SK-N-SH treated with all-trans-retinoic acid at 6 μM for 48 hours (cell line): ENCODE measurements at regions not wholly inside any gene's neighbourhood (a gene's known extent, or its start where the extent isn't known, plus 50 kb on each side); places are given as distances from the start of the nearest gene placed in this dataset.

Experiments used
- ATAC-seq: fragments of 200-7000 bp; cut with Tn5 transposase; 3 replicates; pipeline ENCODE4 v1.9.1; 2020; ENCODE audit warnings: mild to moderate bottlenecking, moderate library complexity
- ARNTL ChIP-seq: fragments of 450-650 bp; formaldehyde crosslinking; IDR thresholded peaks from 2 replicates; pipeline ENCODE4 v1.5.0; 2020; ENCODE audit warnings: low read depth, mild to moderate bottlenecking, moderate library complexity, borderline replicate concordance
- BACH2 ChIP-seq: fragments of 250-450 bp; sonication (Bioruptor Pico); IDR thresholded peaks from 2 replicates; pipeline ENCODE4 v1.9.0; 2021; ENCODE audit warnings: mild to moderate bottlenecking, borderline replicate concordance
- CSDC2 ChIP-seq: fragments of 250-450 bp; sonication (Bioruptor Pico); IDR thresholded peaks from 2 replicates; pipeline ENCODE4 v1.5.0; 2020; ENCODE audit warnings: mild to moderate bottlenecking, moderate library complexity
- ESRRG ChIP-seq: fragments of 250-450 bp; sonication (Bioruptor Pico); IDR thresholded peaks from 2 replicates; pipeline ENCODE4 v1.6.1; 2021; ENCODE audit warnings: mild to moderate bottlenecking
- GLIS3 ChIP-seq: fragments of 250-450 bp; sonication (Bioruptor Pico); IDR thresholded peaks from 2 replicates; pipeline ENCODE4 v1.5.0; 2020; ENCODE audit warnings: mild to moderate bottlenecking, moderate library complexity
- ISL1 ChIP-seq: fragments of 250-450 bp; sonication (Bioruptor Pico); IDR thresholded peaks from 2 replicates; pipeline ENCODE4 v2.1.2; 2022; ENCODE audit warnings: mild to moderate bottlenecking, moderate library complexity
- OSR1 ChIP-seq: fragments of 250-450 bp; sonication (Bioruptor Pico); IDR thresholded peaks from 2 replicates; pipeline ENCODE4 v1.8.0; 2022; ENCODE audit warnings: moderate library complexity, mild to moderate bottlenecking, inconsistent platforms
- PPARA ChIP-seq: fragments of 250-450 bp; sonication (Bioruptor Pico); IDR thresholded peaks from 2 replicates; pipeline ENCODE4 v1.5.0; 2020; ENCODE audit warnings: mild to moderate bottlenecking, borderline replicate concordance
- RARB ChIP-seq: fragments of 250-450 bp; sonication (Bioruptor Pico); IDR thresholded peaks from 2 replicates; pipeline ENCODE4 v1.8.0; 2021; ENCODE audit warnings: mild to moderate bottlenecking, moderate library complexity
- SNAI2 ChIP-seq: fragments of 250-450 bp; sonication (Bioruptor Pico); IDR thresholded peaks from 2 replicates; pipeline ENCODE4 v1.5.0; 2020; ENCODE audit warnings: mild to moderate bottlenecking, moderate library complexity
- TCF4 ChIP-seq: fragments of 250-450 bp; sonication (Bioruptor Pico); IDR thresholded peaks from 2 replicates; pipeline ENCODE4 v1.8.0; 2021; ENCODE audit warnings: mild to moderate bottlenecking, moderate library complexity, borderline replicate concordance
- TOX ChIP-seq: fragments of 250-450 bp; sonication (Bioruptor Pico); IDR thresholded peaks from 2 replicates; pipeline ENCODE4 v1.8.0; 2021; ENCODE audit warnings: mild to moderate bottlenecking, moderate library complexity, borderline replicate concordance
- ZC3H10 ChIP-seq: fragments of 250-450 bp; sonication (Bioruptor Pico); IDR thresholded peaks from 2 replicates; pipeline ENCODE4 v1.5.1; 2021; ENCODE audit warnings: mild to moderate bottlenecking, moderate library complexity
- ZFP30 ChIP-seq: fragments of 450-650 bp; formaldehyde crosslinking; IDR thresholded peaks from 2 replicates; pipeline ENCODE4 v1.5.0; 2022; ENCODE audit warnings: mild to moderate bottlenecking, moderate library complexity
- ZNF565 ChIP-seq: fragments of 450-650 bp; formaldehyde crosslinking; conservative IDR thresholded peaks from 2 replicates; pipeline ENCODE4 v1.5.0; 2020; ENCODE audit warnings: low read depth, mild to moderate bottlenecking, moderate library complexity
- ZNF70 ChIP-seq: fragments of 450-650 bp; formaldehyde crosslinking; IDR thresholded peaks from 2 replicates; pipeline ENCODE4 v1.5.0; 2020; ENCODE audit warnings: mild to moderate bottlenecking, moderate library complexity
- ZNF8 ChIP-seq: fragments of 450-650 bp; formaldehyde crosslinking; IDR thresholded peaks from 2 replicates; pipeline ENCODE4 v1.5.0; 2020; ENCODE audit warnings: mild to moderate bottlenecking, moderate library complexity
- TF ChIP-seq, protein P1 (sequence below): fragments of 250-450 bp; sonication (Bioruptor Pico); IDR thresholded peaks from 2 replicates; pipeline ENCODE4 v1.5.0; 2020; ENCODE audit warnings: mild to moderate bottlenecking, moderate library complexity
- TF ChIP-seq, protein P2 (sequence below): fragments of 250-450 bp; sonication (Bioruptor Pico); IDR thresholded peaks from 2 replicates; pipeline ENCODE4 v1.8.0; 2020; ENCODE audit warnings: mild to moderate bottlenecking, moderate library complexity, borderline replicate concordance
- TF ChIP-seq, protein P3 (sequence below): fragments of 250-450 bp; sonication (Bioruptor Pico); IDR thresholded peaks from 2 replicates; pipeline ENCODE4 v1.5.1; 2020; ENCODE audit warnings: low read depth, mild to moderate bottlenecking, moderate library complexity
- TF ChIP-seq, protein P4 (sequence below): fragments of 250-450 bp; sonication (Bioruptor Pico); IDR thresholded peaks from 2 replicates; pipeline ENCODE4 v1.8.0; 2021; ENCODE audit warnings: low read depth, mild to moderate bottlenecking, moderate library complexity, borderline replicate concordance
- TF ChIP-seq, protein P5 (sequence below): fragments of 250-450 bp; sonication (Bioruptor Pico); IDR thresholded peaks from 2 replicates; pipeline ENCODE4 v1.5.1; 2021; ENCODE audit warnings: mild to moderate bottlenecking, moderate library complexity

DNA sequence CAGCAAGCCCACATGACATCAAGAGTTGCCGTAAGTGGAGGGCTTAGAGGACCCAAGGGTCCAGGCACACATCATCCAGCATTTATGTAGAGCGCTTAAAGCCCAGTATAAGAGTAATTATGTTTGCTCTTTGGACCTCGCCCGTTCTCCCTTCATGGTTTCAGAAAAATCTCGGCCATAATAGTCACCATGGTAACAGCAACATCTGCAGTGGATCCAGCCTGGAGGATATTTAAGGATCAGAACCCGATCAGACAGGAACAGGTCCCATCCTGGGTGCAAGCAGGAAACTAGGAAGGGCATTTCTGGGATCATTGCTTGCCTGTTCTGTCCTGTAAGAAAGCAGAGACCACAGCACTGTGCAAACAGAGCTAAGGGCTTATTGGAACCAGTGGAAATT, 89.9 kb upstream of the KAZN start:
- TF ChIP-seq, protein P1, sequence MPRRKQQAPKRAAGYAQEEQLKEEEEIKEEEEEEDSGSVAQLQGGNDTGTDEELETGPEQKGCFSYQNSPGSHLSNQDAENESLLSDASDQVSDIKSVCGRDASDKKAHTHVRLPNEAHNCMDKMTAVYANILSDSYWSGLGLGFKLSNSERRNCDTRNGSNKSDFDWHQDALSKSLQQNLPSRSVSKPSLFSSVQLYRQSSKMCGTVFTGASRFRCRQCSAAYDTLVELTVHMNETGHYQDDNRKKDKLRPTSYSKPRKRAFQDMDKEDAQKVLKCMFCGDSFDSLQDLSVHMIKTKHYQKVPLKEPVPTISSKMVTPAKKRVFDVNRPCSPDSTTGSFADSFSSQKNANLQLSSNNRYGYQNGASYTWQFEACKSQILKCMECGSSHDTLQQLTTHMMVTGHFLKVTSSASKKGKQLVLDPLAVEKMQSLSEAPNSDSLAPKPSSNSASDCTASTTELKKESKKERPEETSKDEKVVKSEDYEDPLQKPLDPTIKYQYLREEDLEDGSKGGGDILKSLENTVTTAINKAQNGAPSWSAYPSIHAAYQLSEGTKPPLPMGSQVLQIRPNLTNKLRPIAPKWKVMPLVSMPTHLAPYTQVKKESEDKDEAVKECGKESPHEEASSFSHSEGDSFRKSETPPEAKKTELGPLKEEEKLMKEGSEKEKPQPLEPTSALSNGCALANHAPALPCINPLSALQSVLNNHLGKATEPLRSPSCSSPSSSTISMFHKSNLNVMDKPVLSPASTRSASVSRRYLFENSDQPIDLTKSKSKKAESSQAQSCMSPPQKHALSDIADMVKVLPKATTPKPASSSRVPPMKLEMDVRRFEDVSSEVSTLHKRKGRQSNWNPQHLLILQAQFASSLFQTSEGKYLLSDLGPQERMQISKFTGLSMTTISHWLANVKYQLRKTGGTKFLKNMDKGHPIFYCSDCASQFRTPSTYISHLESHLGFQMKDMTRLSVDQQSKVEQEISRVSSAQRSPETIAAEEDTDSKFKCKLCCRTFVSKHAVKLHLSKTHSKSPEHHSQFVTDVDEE (CRISPR knock-in tag), result no peak
- TF ChIP-seq ZC3H10 (CRISPR knock-in tag) (no peak), BACH2 (CRISPR knock-in tag) (no peak), TCF4 (CRISPR knock-in tag) (no peak), TOX (CRISPR knock-in tag) (no peak), ESRRG (CRISPR knock-in tag) (no peak), ZNF8 (CRISPR knock-in tag) (no peak), ZNF70 (CRISPR knock-in tag) (no peak), ISL1 (no peak), CSDC2 (CRISPR knock-in tag) (no peak), GLIS3 (no peak), ZNF565 (no peak)
- TF ChIP-seq, protein P2, sequence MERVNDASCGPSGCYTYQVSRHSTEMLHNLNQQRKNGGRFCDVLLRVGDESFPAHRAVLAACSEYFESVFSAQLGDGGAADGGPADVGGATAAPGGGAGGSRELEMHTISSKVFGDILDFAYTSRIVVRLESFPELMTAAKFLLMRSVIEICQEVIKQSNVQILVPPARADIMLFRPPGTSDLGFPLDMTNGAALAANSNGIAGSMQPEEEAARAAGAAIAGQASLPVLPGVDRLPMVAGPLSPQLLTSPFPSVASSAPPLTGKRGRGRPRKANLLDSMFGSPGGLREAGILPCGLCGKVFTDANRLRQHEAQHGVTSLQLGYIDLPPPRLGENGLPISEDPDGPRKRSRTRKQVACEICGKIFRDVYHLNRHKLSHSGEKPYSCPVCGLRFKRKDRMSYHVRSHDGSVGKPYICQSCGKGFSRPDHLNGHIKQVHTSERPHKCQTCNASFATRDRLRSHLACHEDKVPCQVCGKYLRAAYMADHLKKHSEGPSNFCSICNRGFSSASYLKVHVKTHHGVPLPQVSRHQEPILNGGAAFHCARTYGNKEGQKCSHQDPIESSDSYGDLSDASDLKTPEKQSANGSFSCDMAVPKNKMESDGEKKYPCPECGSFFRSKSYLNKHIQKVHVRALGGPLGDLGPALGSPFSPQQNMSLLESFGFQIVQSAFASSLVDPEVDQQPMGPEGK (CRISPR knock-in tag), result no peak
- TF ChIP-seq, protein P3, sequence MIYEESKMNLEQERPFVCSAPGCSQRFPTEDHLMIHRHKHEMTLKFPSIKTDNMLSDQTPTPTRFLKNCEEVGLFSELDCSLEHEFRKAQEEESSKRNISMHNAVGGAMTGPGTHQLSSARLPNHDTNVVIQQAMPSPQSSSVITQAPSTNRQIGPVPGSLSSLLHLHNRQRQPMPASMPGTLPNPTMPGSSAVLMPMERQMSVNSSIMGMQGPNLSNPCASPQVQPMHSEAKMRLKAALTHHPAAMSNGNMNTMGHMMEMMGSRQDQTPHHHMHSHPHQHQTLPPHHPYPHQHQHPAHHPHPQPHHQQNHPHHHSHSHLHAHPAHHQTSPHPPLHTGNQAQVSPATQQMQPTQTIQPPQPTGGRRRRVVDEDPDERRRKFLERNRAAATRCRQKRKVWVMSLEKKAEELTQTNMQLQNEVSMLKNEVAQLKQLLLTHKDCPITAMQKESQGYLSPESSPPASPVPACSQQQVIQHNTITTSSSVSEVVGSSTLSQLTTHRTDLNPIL (CRISPR knock-in tag), result no peak
- no peak for ATAC-seq

DNA sequence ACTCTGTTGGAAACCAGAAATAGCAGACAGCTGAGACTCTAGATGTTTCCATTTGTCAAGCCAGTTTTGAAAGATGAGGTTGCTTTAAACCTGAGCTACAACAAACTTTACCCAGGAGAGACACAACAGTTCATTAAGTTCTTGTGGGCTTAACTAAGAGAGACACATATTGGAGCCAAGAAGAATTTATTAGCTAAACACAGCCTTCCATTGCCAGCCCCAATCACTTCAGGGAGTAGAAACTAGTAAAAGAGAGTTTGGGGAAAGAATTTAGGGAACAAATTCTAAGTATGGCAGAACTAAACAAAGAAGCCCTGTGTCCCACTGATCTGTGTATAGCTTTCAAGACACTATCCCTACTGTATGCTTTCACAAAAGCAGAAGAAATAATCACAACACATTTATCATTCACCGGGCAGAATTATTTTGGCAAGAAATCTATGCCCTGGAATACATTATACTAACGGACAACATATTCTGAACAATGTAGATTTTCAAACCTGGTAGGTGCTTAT, 87.3 kb upstream of the KAZN start:
- ATAC-seq, result no peak
- no peak for TF ChIP-seq ZNF8 (CRISPR knock-in tag)
- TF ChIP-seq ZC3H10 (CRISPR knock-in tag), result no peak
- TF ChIP-seq PPARA (CRISPR knock-in tag), result no peak
- TF ChIP-seq, protein P3 (CRISPR knock-in tag), result no peak
- TF ChIP-seq OSR1 (CRISPR knock-in tag), result no peak
- TF ChIP-seq ARNTL (CRISPR knock-in tag), result no peak
- no peak for TF ChIP-seq ZFP30 (CRISPR knock-in tag)
- no peak for TF ChIP-seq RARB (CRISPR knock-in tag)
- TF ChIP-seq, protein P4, sequence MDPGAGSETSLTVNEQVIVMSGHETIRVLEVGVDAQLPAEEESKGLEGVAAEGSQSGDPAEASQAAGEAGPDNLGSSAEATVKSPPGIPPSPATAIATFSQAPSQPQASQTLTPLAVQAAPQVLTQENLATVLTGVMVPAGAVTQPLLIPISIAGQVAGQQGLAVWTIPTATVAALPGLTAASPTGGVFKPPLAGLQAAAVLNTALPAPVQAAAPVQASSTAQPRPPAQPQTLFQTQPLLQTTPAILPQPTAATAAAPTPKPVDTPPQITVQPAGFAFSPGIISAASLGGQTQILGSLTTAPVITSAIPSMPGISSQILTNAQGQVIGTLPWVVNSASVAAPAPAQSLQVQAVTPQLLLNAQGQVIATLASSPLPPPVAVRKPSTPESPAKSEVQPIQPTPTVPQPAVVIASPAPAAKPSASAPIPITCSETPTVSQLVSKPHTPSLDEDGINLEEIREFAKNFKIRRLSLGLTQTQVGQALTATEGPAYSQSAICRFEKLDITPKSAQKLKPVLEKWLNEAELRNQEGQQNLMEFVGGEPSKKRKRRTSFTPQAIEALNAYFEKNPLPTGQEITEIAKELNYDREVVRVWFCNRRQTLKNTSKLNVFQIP (CRISPR knock-in tag), result no peak
- TF ChIP-seq BACH2 (CRISPR knock-in tag), result no peak
- TF ChIP-seq, protein P5, sequence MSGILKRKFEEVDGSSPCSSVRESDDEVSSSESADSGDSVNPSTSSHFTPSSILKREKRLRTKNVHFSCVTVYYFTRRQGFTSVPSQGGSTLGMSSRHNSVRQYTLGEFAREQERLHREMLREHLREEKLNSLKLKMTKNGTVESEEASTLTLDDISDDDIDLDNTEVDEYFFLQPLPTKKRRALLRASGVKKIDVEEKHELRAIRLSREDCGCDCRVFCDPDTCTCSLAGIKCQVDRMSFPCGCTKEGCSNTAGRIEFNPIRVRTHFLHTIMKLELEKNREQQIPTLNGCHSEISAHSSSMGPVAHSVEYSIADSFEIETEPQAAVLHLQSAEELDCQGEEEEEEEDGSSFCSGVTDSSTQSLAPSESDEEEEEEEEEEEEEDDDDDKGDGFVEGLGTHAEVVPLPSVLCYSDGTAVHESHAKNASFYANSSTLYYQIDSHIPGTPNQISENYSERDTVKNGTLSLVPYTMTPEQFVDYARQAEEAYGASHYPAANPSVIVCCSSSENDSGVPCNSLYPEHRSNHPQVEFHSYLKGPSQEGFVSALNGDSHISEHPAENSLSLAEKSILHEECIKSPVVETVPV (CRISPR knock-in tag), result no peak
- no peak for TF ChIP-seq ZNF70 (CRISPR knock-in tag)
- no peak for TF ChIP-seq SNAI2 (CRISPR knock-in tag)
